Skin of body (tissue), 1 donor: ENCODE measurements at regions not wholly inside any gene's neighbourhood (a gene's known extent, or its start where the extent isn't known, plus 50 kb on each side); places are given as distances from the start of the nearest gene placed in this dataset.
"Not testable (repeated sequence)": the region's sequence is repeated elsewhere in the genome, so short reads cannot be mapped to it uniquely, and the experiment has no call there.

Source experiments
- DNase-seq: peaks from one replicate; lab custom pipeline; 2025; lab: John Stamatoyannopoulos, UW

- not testable (repeated sequence) for DNase-seq
Observed at GRCh38 chr12:124161402-124161801, 133.5 kb upstream of the RFLNA start.

- DNase-seq: no peak
Observed at GRCh38 chr12:124162151-124163110, 132.5 kb upstream of the RFLNA start.

- DNase-seq: no peak
Observed at GRCh38 chr12:124165695-124166094, 129.2 kb upstream of the RFLNA start.

- no peak for DNase-seq
Observed at GRCh38 chr12:124167141-124167540, 127.8 kb upstream of the RFLNA start.

GRCh38 chr12:124168016-124168786 is 126.7 kb upstream of the RFLNA start:
- DNase-seq: no peak

GRCh38 chr12:124169577-124170284 is 125.2 kb upstream of the RFLNA start:
- DNase-seq: no peak

- peak; percentile 31 for DNase-seq
Observed at GRCh38 chr12:124170760-124171159, 124.1 kb upstream of the RFLNA start.

- DNase-seq: peak; percentile 50
Observed at GRCh38 chr12:124171231-124171979, 123.5 kb upstream of the RFLNA start.

GRCh38 chr12:124172636-124173035 is 122.3 kb upstream of the RFLNA start:
- no peak for DNase-seq

GRCh38 chr12:124173692-124174091 is 121.2 kb upstream of the RFLNA start:
- DNase-seq: no peak

- peak; percentile 93 for DNase-seq
Observed at GRCh38 chr12:124174451-124175348, 120.2 kb upstream of the RFLNA start.

GRCh38 chr12:124175704-124176103 is 119.2 kb upstream of the RFLNA start:
- DNase-seq: peak; percentile 60

- DNase-seq: no peak
Observed at GRCh38 chr12:124177276-124177950, 117.5 kb upstream of the RFLNA start.

GRCh38 chr12:124177951-124178316 is 117.0 kb upstream of the RFLNA start:
- no peak for DNase-seq

GRCh38 chr12:124179936-124180607 is 114.8 kb upstream of the RFLNA start:
- DNase-seq: no peak

GRCh38 chr12:124183172-124183571 is 111.7 kb upstream of the RFLNA start:
- DNase-seq: no peak

GRCh38 chr12:124184456-124184855 is 110.4 kb upstream of the RFLNA start:
- no peak for DNase-seq

- DNase-seq: no peak
Observed at GRCh38 chr12:124185971-124186686, 108.8 kb upstream of the RFLNA start.
